GM18499 (cell line): ENCODE measurements at regions not wholly inside any gene's neighbourhood (a gene's known extent, or its start where the extent isn't known, plus 50 kb on each side); places are given as distances from the start of the nearest gene placed in this dataset.

ENCODE experiments used
- ATAC-seq: cut with Tn5 transposase; IDR thresholded peaks from one replicate; pipeline ENCODE4 v1.9.1; 2021; ENCODE audit warnings: moderate number of reproducible peaks; ENCODE audit not compliant: insufficient read depth, unreplicated experiment

GRCh38 chr12:85564786-85565185, 271.4 kb downstream of the RASSF9 start:
- ATAC-seq, result no peak

GRCh38 chr12:85568395-85569103, 267.7 kb downstream of the RASSF9 start:
- ATAC-seq, result no peak

DNA sequence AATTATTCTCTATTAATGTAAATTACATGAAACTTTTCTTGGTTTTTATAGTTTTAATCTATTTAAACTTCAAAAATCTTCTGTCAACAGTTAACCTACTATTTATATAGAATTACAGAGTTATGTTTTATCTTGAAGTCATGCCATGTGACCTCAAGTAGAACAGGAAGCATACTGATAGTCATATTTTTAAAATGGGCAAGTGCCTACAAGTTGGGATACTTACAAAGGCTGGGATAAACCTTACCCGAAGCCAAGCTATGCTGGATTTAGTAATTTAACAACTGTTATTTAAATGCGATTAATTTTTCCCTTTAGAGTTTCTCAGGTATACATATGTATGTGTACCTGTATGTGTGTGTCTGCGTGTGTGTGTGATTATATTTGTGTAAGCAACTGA, 266.9 kb downstream of the RASSF9 start:
- no peak for ATAC-seq

DNA sequence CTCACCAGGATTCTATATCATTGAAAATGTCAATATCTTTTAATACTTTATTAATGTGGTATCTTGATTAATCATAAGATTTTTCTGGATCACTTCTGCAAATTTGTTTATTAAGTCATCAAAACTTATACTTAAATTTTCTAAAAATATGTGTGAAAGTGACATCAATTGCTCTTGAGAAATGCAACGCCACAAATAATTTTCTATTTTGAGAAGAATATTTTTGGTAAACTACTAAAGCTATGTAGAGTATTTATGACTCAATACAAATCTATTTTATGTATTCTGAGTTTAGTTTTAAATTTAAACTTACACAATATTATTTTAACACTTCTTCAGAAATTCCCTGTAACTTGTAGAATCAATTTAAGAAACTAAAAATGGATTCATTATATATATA, 263.3 kb downstream of the RASSF9 start:
- ATAC-seq, result no peak

DNA sequence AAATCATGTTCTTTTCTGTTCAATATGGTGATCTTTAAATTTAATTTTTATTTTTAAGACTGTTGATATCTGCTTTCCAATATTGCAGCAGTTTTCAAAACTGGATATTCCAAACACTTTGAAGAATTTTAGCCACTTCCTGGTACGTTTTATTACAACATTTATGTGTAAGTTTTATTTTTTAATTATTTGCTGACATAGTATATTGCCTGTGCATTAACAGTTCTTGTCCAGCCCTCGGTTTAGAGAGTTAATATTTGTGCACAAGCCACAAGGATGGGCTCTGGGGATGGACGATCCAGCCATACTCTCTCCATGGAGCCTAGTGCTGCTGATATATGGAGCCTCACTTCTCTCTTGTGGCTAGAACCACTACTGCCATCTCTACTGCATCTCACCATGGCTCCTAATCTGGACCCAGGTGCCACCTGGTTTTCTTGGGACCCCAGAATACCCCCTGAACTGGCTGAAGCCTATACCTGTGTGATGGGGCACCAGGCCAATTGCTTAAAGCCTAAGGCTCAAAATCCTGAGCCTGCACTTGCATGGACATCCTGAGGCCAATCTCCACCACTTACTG, 262.5 kb downstream of the RASSF9 start:
- no peak for ATAC-seq

DNA sequence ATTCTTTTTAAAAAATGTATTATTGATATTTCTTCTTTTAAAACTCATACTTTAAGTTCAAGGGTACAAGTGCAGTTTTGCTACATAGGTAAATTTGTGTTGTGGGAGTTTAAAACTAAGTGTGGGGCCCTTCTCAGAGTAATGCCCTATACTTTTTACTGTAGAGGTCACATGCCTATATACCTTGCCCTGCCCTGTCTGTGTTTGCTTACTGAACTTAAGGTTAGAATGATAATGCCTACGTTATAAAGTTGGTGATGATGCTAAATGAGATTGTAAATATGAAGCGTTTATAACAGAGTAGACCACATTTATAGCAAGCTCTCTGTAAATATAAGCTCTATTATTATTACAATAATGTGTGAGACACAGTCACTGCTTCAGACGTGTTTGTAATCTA, 261.9 kb downstream of the RASSF9 start:
- ATAC-seq, result no peak

DNA sequence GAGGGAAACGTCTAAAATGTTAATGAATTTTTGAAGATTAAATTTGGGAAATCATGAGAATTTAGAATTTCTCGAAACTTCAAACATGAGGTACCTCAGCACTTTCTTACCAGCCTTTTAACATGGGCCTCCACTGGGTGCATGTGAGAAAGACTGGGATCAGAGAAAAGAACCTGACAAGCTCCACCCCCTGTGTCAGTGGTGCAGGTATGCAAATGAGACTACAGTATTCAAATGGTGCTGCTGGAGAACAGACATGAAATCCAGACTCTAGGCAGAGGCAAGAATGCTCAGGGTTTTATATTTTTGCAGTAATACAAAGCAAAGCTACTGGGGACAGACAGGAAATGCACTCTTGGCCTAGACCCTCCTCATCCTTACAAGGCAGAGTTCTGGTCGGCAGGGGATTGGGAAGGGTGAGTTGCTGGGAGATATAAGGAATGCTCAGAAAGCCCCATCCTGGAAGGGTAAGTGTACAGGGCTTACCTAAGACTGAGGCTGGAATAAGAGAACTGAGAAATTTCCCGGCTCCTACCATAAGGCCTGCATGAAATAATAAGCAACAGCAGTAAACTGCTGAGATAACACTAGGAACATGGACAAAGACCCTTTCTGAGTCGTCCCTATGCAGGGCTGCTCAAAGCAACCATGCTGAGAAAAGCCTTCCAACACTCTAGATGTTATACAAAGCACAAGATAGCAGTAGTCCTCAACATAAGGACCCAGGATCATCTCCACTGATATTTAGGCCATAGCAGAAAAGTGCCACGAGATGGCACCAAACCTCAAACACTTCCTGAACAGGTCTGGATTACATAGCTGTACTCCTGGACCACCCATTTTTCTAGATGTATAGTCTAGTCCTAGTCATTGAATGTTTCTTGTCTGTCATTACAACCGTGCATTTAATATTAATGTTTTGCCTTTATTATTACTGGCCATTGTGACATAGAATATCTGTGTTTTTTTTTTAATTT, 260.8 kb downstream of the RASSF9 start:
- peak; percentile 96 for ATAC-seq

DNA sequence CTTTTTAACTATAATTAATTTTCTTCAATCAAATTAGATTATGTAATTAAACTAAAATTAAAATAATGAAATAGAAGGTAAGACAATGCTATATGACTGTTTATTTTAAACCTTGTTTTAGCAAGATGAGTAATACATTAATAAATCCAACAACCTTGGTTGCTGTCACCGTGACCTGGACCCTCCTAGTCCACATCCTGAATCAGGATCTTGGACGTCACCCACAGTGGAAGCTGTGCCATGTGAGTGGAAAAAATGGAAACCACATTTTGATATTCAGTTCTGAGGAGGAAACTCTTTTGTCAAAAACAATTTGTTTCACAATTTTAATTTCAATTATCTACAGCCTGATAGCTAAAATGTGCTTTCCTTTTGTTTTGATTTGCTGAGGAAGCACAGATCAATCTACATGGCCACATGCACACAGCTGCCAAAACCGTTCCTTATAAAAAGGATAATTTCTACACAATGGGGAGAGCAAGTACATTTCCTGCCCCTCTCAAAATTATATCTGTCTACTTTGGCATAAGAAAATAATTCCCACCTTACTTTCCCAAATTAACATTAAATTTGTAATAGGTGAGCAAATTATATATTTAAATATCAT, 255.5 kb downstream of the RASSF9 start:
- ATAC-seq, result no peak

DNA sequence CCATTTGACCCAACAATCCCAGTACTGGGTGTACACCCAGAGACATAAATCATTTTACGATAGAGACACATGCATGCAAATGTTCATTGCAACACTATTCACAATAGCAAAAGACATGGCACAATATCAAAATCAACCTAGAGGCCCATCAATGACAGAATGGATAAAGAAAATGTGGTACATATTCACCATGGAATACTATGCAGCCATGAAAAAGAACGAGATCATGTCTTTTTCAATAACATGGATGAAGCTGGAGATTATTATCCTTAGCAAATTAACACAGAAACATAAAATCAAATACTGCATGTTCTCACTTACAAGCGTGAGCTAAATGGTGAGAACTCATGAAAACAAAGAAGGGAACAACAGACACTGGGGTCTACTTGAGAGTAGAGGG, 249.1 kb downstream of the RASSF9 start:
- ATAC-seq, result no peak

- ATAC-seq, result no peak
These were observed 248.0 kb downstream of the RASSF9 start for GRCh38 chr12:85588221-85588620.

- ATAC-seq, result no peak
These were observed 235.4 kb downstream of the RASSF9 start for GRCh38 chr12:85600841-85601240.

- ATAC-seq, result no peak
These were observed 232.7 kb downstream of the RASSF9 start for GRCh38 chr12:85603556-85603955.

DNA sequence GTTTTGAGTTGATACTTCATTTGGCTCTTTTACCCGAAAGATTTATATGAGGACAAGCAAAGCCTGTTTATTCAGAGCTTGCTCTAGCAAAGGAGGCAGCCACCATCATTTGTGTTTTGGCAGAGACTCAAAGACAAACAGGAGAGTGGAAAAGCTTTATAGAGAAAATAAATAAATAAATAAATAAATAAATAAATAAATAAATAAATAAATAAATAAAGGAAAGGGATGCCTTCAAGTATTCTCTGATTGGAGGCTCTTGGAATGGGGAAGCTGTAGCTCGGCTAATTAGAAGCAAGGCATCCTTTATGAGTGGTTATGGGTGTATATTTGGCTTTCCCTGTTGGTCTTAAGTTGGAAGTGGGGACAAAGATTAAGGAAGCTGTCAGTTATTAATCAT, 229.8 kb downstream of the RASSF9 start:
- no peak for ATAC-seq

GRCh38 chr12:85609778-85610177, 226.4 kb downstream of the RASSF9 start:
- no peak for ATAC-seq

DNA sequence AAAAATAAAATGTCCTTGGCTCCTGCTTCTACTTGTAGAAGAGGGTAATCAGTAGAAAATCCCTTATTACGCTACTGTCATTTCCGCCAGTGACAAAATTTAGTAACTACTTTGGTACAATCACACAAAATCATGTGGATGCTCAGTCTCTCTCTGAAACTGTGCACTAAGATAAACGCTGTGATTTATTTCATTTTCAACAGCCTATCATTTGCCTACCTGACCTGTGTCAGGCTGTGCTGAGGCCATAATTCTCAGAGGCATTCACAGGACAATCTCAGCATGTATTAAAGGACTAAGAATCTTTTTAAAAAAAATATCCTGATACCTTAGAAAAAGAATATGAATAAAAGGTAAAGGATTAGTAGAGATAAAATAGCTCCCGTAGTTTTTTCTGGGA, 226.0 kb downstream of the RASSF9 start:
- no peak for ATAC-seq

GRCh38 chr12:85616201-85616600, 220.0 kb downstream of the RASSF9 start:
- ATAC-seq, result no peak

GRCh38 chr12:85617307-85618091, 218.7 kb downstream of the RASSF9 start:
- ATAC-seq, result no peak

GRCh38 chr12:85621041-85621440, 215.2 kb downstream of the RASSF9 start:
- ATAC-seq, result no peak

DNA sequence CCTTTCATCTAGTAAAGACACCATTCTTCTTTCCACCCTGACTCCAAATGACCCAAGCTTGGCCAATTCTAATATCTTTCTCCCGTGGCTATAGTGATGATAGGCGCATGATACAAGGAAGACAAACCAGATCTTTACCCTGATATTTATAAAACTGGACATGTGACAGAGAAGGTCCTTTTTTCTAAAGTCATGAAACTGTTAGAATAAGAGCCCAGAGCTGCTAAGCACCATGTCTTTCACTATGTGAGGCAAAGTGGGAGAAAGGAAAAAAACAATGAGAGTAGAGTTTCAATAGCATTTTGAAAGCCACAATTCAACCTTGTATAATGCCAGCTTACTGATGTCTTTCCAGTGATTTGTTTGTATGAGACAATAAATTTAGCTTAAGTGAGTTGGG, 212.4 kb downstream of the RASSF9 start:
- no peak for ATAC-seq

GRCh38 chr12:85625467-85625866, 210.7 kb downstream of the RASSF9 start:
- no peak for ATAC-seq
